Parathyroid adenoma (tissue), 2 donors: ENCODE measurements at regions not wholly inside any gene's neighbourhood (a gene's known extent, or its start where the extent isn't known, plus 50 kb on each side); places are given as distances from the start of the nearest gene placed in this dataset.

ENCODE experiments used
- H2AFZ ChIP-seq: fragments of 300-600 bp; sonication (generic); one replicate; pipeline ENCODE4 v1.7.0; 2017; ENCODE audit warnings: antibody characterized with exemption, mild to moderate bottlenecking
- H3K27ac ChIP-seq: fragments of 300-600 bp; sonication (generic); one replicate; pipeline ENCODE4 v1.7.0; 2017
- H3K27me3 ChIP-seq: fragments of 300-600 bp; sonication (generic); one replicate; pipeline ENCODE4 v1.7.0; 2017; ENCODE audit warnings: low read length; ENCODE audit not compliant: control insufficient read depth, insufficient read depth
- H3K36me3 ChIP-seq: fragments of 300-600 bp; sonication (generic); one replicate; pipeline ENCODE4 v1.7.0; 2017; ENCODE audit warnings: low read length; ENCODE audit not compliant: control insufficient read depth, insufficient read depth
- H3K4me1 ChIP-seq: fragments of 300-600 bp; sonication (generic); one replicate; pipeline ENCODE4 v1.7.0; 2017; ENCODE audit warnings: control low read depth
- H3K4me2 ChIP-seq: fragments of 300-600 bp; sonication (generic); one replicate; pipeline ENCODE4 v1.7.0; 2017; ENCODE audit warnings: low read length
- H3K4me3 ChIP-seq: fragments of 300-600 bp; sonication (generic); one replicate; pipeline ENCODE4 v1.7.0; 2017; ENCODE audit warnings: low read depth, low read length
- H3K79me2 ChIP-seq: fragments of 300-600 bp; sonication (generic); one replicate; pipeline ENCODE4 v1.7.0; 2017; ENCODE audit warnings: control low read depth
- H3K9ac ChIP-seq: fragments of 300-600 bp; sonication (generic); one replicate; pipeline ENCODE4 v1.7.0; 2017; ENCODE audit warnings: mild to moderate bottlenecking
- H3K9me3 ChIP-seq: fragments of 300-600 bp; sonication (generic); one replicate; pipeline ENCODE4 v1.7.0; 2017; ENCODE audit warnings: low read length; ENCODE audit not compliant: control insufficient read depth
- CTCF ChIP-seq: fragments of 300-600 bp; sonication (generic); IDR thresholded peaks from one replicate; pipeline ENCODE4 v1.7.0; 2017; ENCODE audit warnings: antibody characterized with exemption, mild to moderate bottlenecking
- donor health status: primary hyperparathyroidism.

- peaks cover 4% of the 10 kb centered on the region for H3K27me3 ChIP-seq
- H3K79me2 ChIP-seq: no peaks in the 10 kb centered on the region
- H3K9me3 ChIP-seq: no peaks in the 10 kb centered on the region
- TF ChIP-seq CTCF: no peak
- H3K4me2 ChIP-seq: no peak overlapping the region
- H3K4me3 ChIP-seq: no peak overlapping the region
- H3K4me1 ChIP-seq: no peaks in the 10 kb centered on the region
- no peaks in the 10 kb centered on the region for H3K36me3 ChIP-seq
- no peak overlapping the region for H2AFZ ChIP-seq
- H3K27ac ChIP-seq: no peak overlapping the region
- H3K9ac ChIP-seq: no peak overlapping the region
Measured at GRCh38 chr4:1496116-1496642, 89.9 kb upstream of the NKX1-1 start.

GRCh38 chr4:1495416-1496115, 89.3 kb upstream of the NKX1-1 start:
- Histone ChIP-seq H3K27me3 (peaks cover 4% of the 10 kb centered on the region), H3K4me2 (no peak overlapping the region), H3K4me1 (no peaks in the 10 kb centered on the region), H2AFZ (no peak overlapping the region), H3K9ac (no peak overlapping the region), H3K4me3 (no peak overlapping the region), H3K9me3 (no peaks in the 10 kb centered on the region), H3K27ac (no peak overlapping the region), H3K79me2 (no peaks in the 10 kb centered on the region), H3K36me3 (no peaks in the 10 kb centered on the region)
- no peak for TF ChIP-seq CTCF

GRCh38 chr4:1494416-1495315, 88.4 kb upstream of the NKX1-1 start:
- H3K4me1 ChIP-seq: no peaks in the 10 kb centered on the region
- no peak for TF ChIP-seq CTCF
- H3K9me3 ChIP-seq: no peaks in the 10 kb centered on the region
- H3K36me3 ChIP-seq: no peaks in the 10 kb centered on the region
- no peak overlapping the region for H2AFZ ChIP-seq
- H3K79me2 ChIP-seq: no peaks in the 10 kb centered on the region
- no peak overlapping the region for H3K4me3 ChIP-seq
- no peak overlapping the region for H3K9ac ChIP-seq
- no peak overlapping the region for H3K27ac ChIP-seq
- H3K27me3 ChIP-seq: peaks cover 4% of the 10 kb centered on the region
- no peak overlapping the region for H3K4me2 ChIP-seq

- H2AFZ ChIP-seq: no peak overlapping the region
- H3K9me3 ChIP-seq: no peaks in the 10 kb centered on the region
- no peaks in the 10 kb centered on the region for H3K4me1 ChIP-seq
- no peak overlapping the region for H3K4me2 ChIP-seq
- peaks cover 4% of the 10 kb centered on the region for H3K27me3 ChIP-seq
- TF ChIP-seq CTCF: no peak
- H3K4me3 ChIP-seq: no peak overlapping the region
- H3K36me3 ChIP-seq: no peaks in the 10 kb centered on the region
- no peaks in the 10 kb centered on the region for H3K79me2 ChIP-seq
- H3K27ac ChIP-seq: no peak overlapping the region
- H3K9ac ChIP-seq: no peak overlapping the region
Measured at GRCh38 chr4:1493540-1494287, 87.5 kb upstream of the NKX1-1 start.
